ENCODE measurements at regions not wholly inside any gene's neighbourhood (a gene's known extent, or its start where the extent isn't known, plus 50 kb on each side); places are given as distances from the start of the nearest gene placed in this dataset.

DNA sequence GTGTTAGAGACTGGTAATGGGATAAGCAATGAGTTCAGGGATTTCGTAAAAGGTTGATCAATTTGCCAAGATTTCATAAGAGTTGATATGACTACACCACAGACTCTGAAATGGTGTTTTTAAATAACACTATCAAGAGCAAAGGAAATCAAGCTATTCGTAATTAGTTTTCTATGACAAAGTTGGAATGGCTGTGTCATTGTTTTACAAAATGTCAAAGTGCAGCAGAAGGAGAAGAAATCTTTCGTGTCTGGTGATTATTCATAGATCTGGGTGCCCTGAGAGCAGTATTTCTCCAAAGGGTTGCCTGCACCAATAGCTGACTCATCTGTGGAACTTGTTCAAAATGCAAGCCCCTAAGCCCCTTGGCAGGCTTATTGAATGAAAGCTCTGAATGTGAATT is 70.1 kb downstream of the NABP1 start:
- TF ChIP-seq, protein P1, sequence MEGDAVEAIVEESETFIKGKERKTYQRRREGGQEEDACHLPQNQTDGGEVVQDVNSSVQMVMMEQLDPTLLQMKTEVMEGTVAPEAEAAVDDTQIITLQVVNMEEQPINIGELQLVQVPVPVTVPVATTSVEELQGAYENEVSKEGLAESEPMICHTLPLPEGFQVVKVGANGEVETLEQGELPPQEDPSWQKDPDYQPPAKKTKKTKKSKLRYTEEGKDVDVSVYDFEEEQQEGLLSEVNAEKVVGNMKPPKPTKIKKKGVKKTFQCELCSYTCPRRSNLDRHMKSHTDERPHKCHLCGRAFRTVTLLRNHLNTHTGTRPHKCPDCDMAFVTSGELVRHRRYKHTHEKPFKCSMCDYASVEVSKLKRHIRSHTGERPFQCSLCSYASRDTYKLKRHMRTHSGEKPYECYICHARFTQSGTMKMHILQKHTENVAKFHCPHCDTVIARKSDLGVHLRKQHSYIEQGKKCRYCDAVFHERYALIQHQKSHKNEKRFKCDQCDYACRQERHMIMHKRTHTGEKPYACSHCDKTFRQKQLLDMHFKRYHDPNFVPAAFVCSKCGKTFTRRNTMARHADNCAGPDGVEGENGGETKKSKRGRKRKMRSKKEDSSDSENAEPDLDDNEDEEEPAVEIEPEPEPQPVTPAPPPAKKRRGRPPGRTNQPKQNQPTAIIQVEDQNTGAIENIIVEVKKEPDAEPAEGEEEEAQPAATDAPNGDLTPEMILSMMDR (IDR thresholded peaks at IDR 0.05): no peak
- TF ChIP-seq EP300 (IDR thresholded peaks at IDR 0.05) (no peak), POLR2A (IDR thresholded peaks at IDR 0.05) (no peak)
